ENCODE measurements at regions not wholly inside any gene's neighbourhood (a gene's known extent, or its start where the extent isn't known, plus 50 kb on each side); places are given as distances from the start of the nearest gene placed in this dataset.

- no peak for TF ChIP-seq CTCF (IDR thresholded peaks at IDR 0.05)
Observed at GRCh38 chr6:44701038-44701636, 313.6 kb downstream of the CDC5L start.

- no peak for TF ChIP-seq CTCF (IDR thresholded peaks at IDR 0.05)
Observed at GRCh38 chr6:44701637-44702101, 314.2 kb downstream of the CDC5L start.

- no peak for TF ChIP-seq CTCF (IDR thresholded peaks at IDR 0.05)
Observed at GRCh38 chr6:44702292-44702691, 314.8 kb downstream of the CDC5L start.

- TF ChIP-seq CTCF (IDR thresholded peaks at IDR 0.05): no peak
Observed at GRCh38 chr6:44704240-44705150, 317.0 kb downstream of the CDC5L start.

- no peak for TF ChIP-seq CTCF (IDR thresholded peaks at IDR 0.05)
Observed at GRCh38 chr6:44705596-44705995, 318.1 kb downstream of the CDC5L start.

- no peak for TF ChIP-seq CTCF (IDR thresholded peaks at IDR 0.05)
Observed at GRCh38 chr6:44706011-44706410, 318.5 kb downstream of the CDC5L start.

DNA sequence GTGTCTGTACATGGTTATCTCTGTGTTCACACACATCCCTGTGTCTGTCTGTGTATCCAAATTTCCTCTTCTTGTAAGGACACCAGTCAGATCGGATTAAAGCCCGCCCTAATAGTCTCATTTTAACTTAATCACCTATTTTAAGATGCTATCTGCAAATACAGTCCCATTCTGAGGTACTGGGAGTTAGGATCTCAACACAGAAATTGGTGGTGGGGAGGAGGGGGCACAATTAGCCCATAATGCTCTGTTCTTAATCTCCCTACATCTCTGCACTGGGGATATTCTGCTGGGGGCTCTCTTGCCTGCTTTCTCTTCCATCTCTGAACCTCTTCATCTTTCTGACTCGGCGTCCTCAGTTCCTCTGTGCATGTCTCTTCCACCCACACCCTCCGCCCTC, 320.7 kb downstream of the CDC5L start:
- TF ChIP-seq CTCF (IDR thresholded peaks at IDR 0.05): no peak

Data from LNCAP (cell line).